ENCODE measurements at regions not wholly inside any gene's neighbourhood (a gene's known extent, or its start where the extent isn't known, plus 50 kb on each side); places are given as distances from the start of the nearest gene placed in this dataset.

- H3K27ac Mint-ChIP-seq: no peak overlapping the region
- peaks cover 55% of the 10 kb centered on the region for H3K27me3 Mint-ChIP-seq (ENCODE audit: low read depth, poor library complexity)
- peak; percentile 83 for DNase-seq
- peaks cover 13% of the 10 kb centered on the region for H3K4me1 Mint-ChIP-seq
- no peaks in the 10 kb centered on the region for H3K9me3 Mint-ChIP-seq
- TF ChIP-seq CTCF (IDR thresholded peaks at IDR 0.05): peak; percentile 74
- H3K36me3 Mint-ChIP-seq (ENCODE audit: low read depth): no peaks in the 10 kb centered on the region
- peak overlapping the region; percentile 56 for H3K4me3 Mint-ChIP-seq
Observed at GRCh38 chr10:128210215-128211063, 84.2 kb upstream of the MKI67 start.

- peaks cover 58% of the 10 kb centered on the region for H3K27me3 Mint-ChIP-seq (ENCODE audit: low read depth, poor library complexity)
- H3K4me3 Mint-ChIP-seq: peak overlapping the region; percentile 79
- no peak for DNase-seq
- no peak overlapping the region for H3K27ac Mint-ChIP-seq
- no peaks in the 10 kb centered on the region for H3K9me3 Mint-ChIP-seq
- no peaks in the 10 kb centered on the region for H3K36me3 Mint-ChIP-seq (ENCODE audit: low read depth)
- TF ChIP-seq CTCF (IDR thresholded peaks at IDR 0.05): no peak
- peaks cover 15% of the 10 kb centered on the region for H3K4me1 Mint-ChIP-seq
Observed at GRCh38 chr10:128211064-128211504, 84.9 kb upstream of the MKI67 start.

- Mint-ChIP-seq H3K36me3 (ENCODE audit: low read depth) (no peaks in the 10 kb centered on the region), H3K27me3 (ENCODE audit: low read depth, poor library complexity) (peaks cover 49% of the 10 kb centered on the region), H3K4me3 (peak overlapping the region; percentile 79)
Observed at GRCh38 chr10:128211953-128212727, 85.9 kb upstream of the MKI67 start.

GRCh38 chr10:128213156-128213555, 86.9 kb upstream of the MKI67 start:
- H3K36me3 Mint-ChIP-seq (ENCODE audit: low read depth): no peaks in the 10 kb centered on the region
- no peak for TF ChIP-seq CTCF (IDR thresholded peaks at IDR 0.05)
- peaks cover 17% of the 10 kb centered on the region for H3K4me1 Mint-ChIP-seq
- no peak overlapping the region for H3K4me3 Mint-ChIP-seq
- peaks cover 43% of the 10 kb centered on the region for H3K27me3 Mint-ChIP-seq (ENCODE audit: low read depth, poor library complexity)
- H3K9me3 Mint-ChIP-seq: no peaks in the 10 kb centered on the region
- DNase-seq: no peak
- H3K27ac Mint-ChIP-seq: no peak overlapping the region

More at GRCh38 chr10:128211953-128212727, 85.9 kb upstream of the MKI67 start:
- DNase-seq: peak; percentile 93
- TF ChIP-seq CTCF (IDR thresholded peaks at IDR 0.05): peak; percentile 95
- Mint-ChIP-seq H3K4me1 (peaks cover 15% of the 10 kb centered on the region), H3K27ac (no peak overlapping the region), H3K9me3 (no peaks in the 10 kb centered on the region)

GRCh38 chr10:128215733-128216132, 89.5 kb upstream of the MKI67 start:
- Mint-ChIP-seq H3K27me3 (ENCODE audit: low read depth, poor library complexity) (peaks cover 37% of the 10 kb centered on the region), H3K27ac (no peak overlapping the region), H3K4me3 (no peak overlapping the region), H3K4me1 (peaks cover 23% of the 10 kb centered on the region), H3K9me3 (no peaks in the 10 kb centered on the region), H3K36me3 (ENCODE audit: low read depth) (no peaks in the 10 kb centered on the region)
- TF ChIP-seq CTCF (IDR thresholded peaks at IDR 0.05): no peak
- DNase-seq: no peak
